NCI-H1694 (cell line): ENCODE measurements at regions not wholly inside any gene's neighbourhood (a gene's known extent, or its start where the extent isn't known, plus 50 kb on each side); places are given as distances from the start of the nearest gene placed in this dataset.
"Not testable (repeated sequence)": the region's sequence is repeated elsewhere in the genome, so short reads cannot be mapped to it uniquely, and the experiment has no call there.

Experiments used
- DNase-seq: peaks from one replicate; lab custom pipeline; 2025; lab: John Stamatoyannopoulos, UW

DNA sequence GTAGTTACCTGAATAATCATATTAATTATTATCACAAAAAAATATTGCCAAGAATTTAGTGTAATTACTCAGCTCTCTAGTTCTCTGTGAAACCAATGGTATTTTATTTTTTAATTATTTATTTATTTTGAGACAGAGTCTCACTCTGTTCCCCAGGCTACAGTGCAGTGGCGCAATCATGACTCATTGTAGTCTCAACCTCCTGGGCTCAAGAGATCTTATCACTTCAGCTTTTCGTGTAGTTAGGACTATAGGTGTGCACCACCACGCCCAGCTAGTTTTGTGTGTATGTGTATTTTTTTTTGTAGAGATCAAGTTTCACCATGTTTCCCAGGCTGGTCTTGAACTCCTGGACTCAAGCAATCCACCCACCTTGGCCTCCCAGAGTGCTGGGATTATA lies 440.4 kb upstream of the CDH20 start:
- no peak for DNase-seq

DNA sequence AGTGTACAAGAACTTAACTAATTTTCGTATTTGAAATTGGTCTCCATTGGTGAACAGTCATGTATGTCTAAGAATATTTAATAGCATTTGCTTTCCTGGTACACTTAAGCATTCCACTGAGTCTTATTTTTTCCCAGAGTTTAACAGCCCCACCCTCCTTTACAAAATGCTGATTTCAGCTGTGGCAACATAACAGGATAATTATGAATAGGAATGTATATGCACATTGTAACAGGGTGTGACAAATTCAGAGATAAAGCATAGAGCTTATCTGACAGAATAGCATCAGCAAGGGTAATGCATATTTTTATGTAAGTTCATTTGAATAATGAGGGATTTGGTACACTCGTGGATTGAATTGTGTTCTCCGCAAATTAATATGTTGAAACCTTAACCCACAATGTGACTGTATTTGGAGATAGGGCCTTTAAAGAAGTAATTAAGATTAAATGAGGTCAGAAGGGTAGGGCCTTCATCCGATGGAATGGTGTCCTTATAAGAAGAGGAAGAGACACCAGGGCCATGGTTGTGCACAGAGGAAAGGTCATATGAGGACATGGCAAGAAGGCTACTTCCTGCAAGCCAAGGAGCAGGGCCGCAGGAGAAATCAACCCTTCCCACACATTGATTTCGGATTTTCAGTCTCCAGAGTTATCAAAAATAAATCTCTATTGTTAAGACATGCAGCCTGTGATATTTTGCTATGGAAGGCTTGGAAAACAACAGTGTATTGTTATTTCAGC lies 439.7 kb upstream of the CDH20 start:
- no peak for DNase-seq

GRCh38 chr18:60894254-60894945 lies 438.8 kb upstream of the CDH20 start:
- DNase-seq = no peak

DNA sequence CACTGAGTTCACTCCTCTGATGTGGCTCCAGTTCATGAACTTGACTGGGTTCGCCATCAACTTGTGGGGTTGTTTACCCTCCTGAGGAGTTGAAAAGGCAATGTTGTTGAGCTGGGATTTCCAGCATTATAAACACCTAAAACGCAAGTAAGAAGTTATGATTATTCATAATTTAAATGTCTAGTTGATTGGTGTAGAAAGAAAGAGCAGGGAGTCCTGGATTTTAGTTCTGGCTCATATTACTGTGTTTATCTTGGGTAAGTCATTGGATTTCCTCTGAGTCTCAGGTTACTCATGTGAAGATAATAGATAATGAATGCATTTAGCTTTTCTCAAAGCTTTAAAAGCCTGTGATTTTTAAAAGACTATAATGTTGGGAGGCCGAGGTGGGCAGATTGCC lies 438.0 kb upstream of the CDH20 start:
- no peak for DNase-seq

DNA sequence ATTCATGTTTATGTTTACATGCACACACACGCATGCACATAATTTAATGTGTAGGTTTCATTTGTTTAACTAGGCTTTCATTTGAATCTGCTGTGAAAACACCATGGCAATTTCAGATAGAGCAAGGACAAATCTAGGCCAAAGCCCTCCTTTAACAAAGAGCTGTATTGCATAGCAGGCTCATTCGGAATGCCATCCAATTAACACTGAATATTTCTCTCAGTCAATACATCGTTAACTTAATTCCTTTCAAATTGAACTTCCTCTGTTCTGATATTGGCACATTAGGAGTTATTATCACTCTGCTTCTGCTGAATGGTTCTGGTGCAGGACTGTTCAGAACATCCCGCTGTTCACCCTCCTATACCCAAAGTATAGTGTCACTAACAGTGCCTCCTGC lies 435.1 kb upstream of the CDH20 start:
- DNase-seq = no peak

GRCh38 chr18:60905699-60906098 lies 427.5 kb upstream of the CDH20 start:
- DNase-seq = no peak

DNA sequence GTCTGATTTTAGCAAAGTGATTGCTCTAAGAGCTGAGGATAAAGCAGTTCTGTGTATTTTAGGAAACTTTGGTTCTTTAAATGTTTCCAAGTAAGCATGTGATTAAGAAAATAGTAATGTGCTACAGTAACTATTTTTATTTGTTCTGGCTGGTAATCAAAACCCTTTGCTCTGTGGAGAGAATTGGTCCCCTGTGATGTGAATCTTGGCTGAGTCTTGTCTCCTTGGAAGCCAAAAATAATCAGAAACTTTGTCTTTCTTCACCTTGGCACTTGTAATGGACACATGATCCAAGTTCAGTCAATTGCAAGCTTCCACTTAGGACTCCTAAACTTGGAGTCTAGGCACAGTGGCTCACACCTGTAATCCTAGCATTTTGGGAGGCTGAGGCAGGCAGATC lies 422.7 kb upstream of the CDH20 start:
- no peak for DNase-seq

DNA sequence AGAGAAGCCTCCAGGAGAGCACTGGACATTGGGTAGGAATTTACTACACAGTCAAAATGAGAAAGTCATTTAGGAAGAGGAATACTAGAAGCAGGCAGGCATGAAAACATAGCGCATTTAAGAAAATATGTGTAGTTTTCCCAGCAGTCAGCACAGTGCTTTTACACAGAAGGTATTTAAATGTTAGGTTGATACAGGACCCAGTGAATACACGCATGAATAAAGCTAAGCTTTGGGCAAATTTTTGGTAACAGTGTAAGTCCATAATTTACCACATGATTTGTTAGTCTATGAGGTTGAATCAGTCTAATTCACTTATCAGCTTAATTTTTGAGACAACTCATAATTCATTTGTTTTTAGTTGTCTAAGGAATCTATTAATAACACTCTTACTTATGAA lies 421.7 kb upstream of the CDH20 start:
- DNase-seq = no peak

- DNase-seq = no peak
Measured at GRCh38 chr18:60915160-60915559, 418.1 kb upstream of the CDH20 start.

- DNase-seq = not testable (repeated sequence)
Measured at GRCh38 chr18:60918862-60919261, 414.4 kb upstream of the CDH20 start.

DNA sequence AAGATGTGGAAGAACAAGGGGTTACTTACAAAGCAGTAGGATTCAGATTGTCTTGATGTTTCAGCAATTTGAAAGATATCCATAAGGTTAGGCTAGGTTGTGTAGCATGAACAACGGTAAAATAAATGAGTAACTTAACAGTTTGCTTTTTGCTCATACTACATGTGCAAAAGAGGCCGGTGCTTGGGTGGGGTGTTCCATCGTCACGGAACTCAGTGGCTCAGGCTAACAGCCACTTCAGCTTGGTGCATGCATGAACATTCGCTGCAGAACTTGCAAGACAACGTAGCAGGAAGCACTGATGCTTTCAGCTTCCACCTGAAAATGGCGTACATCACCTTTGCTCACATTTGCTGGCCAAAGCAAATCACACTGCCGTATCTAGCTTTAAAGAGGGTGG lies 407.3 kb upstream of the CDH20 start:
- no peak for DNase-seq

- DNase-seq = no peak
Measured at GRCh38 chr18:60929966-60930365, 403.3 kb upstream of the CDH20 start.

- no peak for DNase-seq
Measured at GRCh38 chr18:60935041-60935910, 398.0 kb upstream of the CDH20 start.

GRCh38 chr18:60936101-60936500 lies 397.1 kb upstream of the CDH20 start:
- DNase-seq = no peak

GRCh38 chr18:60943297-60943696 lies 389.9 kb upstream of the CDH20 start:
- no peak for DNase-seq

GRCh38 chr18:60950634-60951033 lies 382.6 kb upstream of the CDH20 start:
- no peak for DNase-seq

- DNase-seq = no peak
Measured at GRCh38 chr18:60951091-60951490, 382.1 kb upstream of the CDH20 start.

- no peak for DNase-seq
Measured at GRCh38 chr18:60962625-60963024, 370.6 kb upstream of the CDH20 start.

DNA sequence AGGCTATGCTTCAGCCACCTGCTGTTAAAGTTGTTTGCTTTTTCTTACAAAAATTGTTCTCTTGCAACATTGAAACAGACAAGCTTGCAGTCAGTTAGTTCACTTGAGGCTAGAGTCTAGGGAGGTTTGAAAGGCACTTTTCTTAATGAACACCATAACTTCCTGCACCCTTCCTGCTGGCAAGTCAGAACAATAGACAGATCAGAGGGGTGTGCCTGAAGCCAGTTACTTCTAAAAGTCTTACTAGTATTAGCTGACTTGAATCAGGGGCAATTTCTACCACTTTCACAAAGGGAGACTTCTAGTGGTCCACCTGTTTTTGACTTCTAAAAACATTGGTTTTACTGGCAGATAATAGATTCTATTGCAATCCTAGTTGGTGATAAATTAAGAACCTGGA lies 367.4 kb upstream of the CDH20 start:
- DNase-seq = no peak

- no peak for DNase-seq
Measured at GRCh38 chr18:60966876-60967275, 366.4 kb upstream of the CDH20 start.

DNA sequence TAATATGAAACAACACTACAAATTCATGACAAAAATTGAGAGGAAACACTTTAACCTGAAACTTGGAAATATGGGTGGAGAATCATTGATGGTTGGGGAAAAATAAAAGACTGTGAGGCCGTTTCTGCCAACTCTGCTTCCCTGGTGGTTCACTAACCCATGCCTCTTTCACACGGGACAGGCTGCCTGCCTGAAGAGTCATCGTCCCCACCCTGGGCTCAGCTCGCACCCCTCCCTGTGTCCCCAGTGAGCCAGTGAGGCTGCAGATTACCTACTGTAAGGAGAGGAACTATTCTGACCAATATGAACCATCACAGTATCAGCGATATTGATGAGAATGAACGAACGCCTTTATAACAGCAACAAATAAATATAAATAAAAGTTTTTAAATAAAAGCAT lies 357.8 kb upstream of the CDH20 start:
- no peak for DNase-seq

DNA sequence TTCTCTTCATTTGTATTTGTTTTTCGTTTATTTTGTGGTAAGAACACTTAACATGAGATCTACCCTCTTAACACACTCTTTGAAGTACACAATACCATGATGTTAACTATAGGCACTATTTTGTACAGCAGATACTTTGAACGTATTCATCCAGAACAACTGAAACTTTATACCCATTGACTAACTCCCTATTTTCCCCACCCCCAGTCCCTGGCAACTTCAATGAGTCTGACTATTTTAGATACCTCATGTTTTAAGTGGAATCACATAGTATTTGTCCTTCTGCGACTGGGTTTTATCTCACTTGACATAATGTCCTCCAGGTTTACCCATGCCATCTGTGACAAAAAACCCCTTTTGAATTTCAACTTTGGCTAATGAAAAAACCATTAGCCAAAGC lies 356.3 kb upstream of the CDH20 start:
- DNase-seq = no peak

DNA sequence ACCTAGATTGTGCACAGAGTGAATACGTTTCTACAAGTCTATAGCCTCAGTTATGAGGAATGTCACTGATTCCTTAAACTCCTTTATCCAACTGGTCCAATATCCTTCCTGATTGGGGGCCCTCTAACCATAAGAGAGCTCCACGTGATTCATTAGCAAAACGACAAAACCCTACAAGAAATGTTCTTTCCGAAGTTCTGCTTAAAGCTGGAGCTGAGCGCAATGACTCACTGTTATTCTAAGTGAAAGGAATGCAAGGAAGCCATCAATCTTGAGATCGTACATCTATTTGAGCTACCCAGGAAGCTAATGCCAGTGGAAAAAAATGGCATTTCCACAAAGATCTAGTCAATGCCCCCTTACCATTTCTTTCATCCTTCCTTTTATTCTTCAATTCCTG lies 354.9 kb upstream of the CDH20 start:
- no peak for DNase-seq
